Glomerular endothelial cell (primary cell): ENCODE measurements at regions not wholly inside any gene's neighbourhood (a gene's known extent, or its start where the extent isn't known, plus 50 kb on each side); places are given as distances from the start of the nearest gene placed in this dataset.

Experiments
- DNase-seq: peaks from one replicate; pipeline ENCODE4 v3.0.0-alpha.2; 2011; ENCODE audit warnings: low read depth, low spot score; ENCODE audit errors: extremely low read depth

DNA sequence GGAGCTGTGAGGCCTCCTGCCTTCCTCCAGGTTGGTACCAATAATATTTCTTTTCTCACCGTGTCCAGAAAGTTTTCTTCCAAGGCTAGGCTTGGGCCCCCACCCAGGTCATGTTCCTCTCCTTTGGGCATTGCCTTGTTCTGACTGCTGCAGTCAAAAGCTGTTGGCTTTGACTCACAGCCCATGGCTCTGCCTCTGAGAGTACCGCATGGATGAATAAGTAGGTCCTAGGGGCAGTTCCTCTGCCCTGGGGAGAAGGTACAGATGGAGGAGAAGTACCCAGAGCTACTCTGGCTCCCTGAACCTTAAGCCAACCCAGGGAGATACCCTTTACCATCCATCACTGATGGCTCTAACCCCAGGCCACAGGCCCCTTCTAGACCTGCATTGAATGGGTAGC is 115.0 kb downstream of the NAV1 start:
- DNase-seq: no peak

DNA sequence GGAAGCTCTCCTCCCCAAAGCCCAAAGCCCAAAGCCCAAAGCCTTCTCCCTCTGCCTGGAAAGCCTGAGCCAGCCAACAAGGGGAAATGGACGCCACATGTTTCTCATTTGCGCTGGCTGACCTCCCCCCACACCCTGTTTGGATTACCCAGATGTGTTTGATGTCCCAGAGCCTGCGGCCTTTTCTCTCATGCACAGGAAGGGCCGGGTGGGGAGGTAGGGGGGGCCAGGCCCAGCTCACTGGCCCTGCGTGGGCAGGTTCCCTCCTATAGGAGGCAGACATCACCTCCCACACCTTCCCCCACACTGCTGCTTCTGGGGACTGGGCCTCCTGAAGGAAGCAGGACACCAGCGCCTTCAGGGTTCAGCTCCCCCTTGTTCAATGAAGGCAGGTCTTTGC is 116.3 kb downstream of the NAV1 start:
- DNase-seq: no peak

DNA sequence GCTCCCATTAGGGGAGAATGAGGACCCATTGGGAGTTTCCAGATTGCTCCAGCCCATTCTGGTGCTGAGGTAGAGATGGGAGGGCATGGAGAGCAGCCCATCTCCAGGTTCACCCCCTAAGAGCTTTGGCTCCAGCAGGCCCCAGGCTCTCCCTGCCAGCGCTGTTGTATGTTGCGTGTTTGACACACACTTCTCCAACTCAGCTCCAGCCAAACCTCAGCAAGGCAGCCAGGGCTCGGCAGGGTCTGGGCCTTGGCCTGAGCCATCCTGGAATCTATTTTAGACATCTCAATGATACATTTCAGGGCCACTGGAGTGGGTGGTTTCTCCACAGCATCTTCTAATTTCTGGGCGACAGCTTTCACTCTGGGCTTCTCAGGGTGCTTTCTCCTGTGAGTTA is 117.0 kb downstream of the NAV1 start:
- DNase-seq: no peak

DNA sequence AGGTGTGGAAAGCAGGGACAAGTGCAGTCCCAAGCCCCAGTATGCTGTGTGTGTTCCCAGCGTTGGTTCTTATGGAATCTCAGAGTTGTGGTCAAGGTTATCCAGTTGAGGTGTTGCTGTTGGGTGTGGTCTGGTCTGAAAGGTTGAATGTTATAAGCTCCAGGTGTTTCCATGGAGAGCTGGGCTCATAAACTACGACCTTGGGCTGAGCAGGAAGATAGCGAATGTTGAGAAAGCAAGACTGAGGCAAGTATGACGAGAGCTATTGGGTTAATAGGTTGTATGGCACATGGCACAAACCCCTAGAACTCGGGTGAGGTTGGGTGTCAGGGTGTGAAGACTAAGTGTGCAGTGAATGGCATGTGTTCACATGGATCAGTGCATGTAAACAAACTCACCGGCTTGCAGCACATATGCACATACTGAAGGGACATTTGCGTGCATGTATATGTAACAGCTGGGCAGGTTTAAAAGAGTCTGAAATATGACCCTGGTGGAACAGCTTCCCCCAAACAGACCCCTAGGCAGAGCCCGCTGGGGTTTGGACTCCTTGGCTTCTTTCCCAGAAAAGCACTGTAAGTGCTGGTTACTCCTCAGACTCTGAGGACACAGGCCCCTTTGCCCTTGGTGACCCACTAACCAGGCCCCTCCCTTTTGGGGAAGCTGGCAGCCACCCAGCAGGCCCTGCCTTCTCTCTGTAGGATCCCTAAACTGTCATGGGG is 117.5 kb downstream of the NAV1 start:
- no peak for DNase-seq

DNA sequence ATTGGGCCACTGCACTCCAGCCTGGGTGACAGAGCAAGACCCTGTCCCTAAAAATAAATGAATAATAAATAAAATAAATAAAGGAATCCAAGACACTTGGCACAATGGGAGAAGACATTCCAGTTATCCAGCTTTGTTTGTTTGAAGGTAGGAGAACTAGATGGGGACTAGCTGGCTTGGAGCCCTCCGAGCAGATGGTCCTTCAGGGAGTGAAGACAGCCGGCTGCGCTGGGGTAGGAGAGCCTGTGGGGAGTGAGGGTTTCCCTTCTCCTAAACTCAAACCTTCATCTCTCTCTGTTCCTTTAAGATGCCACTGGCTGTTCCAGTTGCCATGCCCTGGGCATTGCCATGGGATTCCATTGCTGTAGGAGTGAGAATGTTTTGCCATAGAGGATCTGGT is 120.6 kb downstream of the NAV1 start:
- DNase-seq: no peak

DNA sequence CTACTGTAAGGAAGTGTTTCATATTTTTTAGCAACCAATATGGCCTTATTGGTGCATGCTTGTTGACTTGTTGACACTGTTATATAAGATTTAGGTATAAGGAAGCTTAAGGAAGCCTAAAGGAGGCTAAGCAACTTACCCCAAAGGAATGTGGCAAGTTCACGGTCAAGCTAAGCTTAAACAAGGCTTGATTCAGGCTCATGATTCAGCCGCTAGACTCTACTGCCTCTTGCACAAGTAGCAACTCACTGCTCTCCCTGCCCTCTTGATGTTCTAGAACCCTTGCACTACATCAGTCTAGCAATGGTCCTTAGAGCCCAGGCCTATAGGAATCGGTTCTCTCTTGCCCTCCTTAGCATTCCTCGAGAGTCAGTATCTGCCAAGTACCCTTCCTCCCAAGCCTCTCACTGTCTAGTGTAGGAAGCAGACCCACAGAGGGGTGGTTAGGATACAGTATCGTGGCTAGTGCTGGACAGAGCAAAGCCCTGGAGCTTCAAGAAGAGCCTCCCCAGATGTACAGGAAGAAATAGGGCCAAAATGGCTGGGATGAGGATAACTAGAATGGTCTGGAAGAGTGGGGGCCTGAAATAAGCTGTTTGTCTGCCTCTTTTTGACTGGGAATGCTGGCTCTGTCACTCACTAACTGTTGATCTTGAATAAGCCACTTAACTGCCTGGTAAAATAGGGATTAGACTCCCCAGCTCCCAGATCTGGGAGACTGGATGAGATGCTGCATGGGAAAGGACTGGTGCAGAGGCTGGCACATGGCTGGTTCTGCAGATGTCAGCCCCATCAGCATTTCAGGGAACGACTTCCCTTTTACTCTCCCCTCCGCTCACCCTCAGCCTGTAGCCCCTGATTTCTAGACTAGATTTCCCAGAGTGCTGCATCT is 122.2 kb downstream of the NAV1 start:
- no peak for DNase-seq

DNA sequence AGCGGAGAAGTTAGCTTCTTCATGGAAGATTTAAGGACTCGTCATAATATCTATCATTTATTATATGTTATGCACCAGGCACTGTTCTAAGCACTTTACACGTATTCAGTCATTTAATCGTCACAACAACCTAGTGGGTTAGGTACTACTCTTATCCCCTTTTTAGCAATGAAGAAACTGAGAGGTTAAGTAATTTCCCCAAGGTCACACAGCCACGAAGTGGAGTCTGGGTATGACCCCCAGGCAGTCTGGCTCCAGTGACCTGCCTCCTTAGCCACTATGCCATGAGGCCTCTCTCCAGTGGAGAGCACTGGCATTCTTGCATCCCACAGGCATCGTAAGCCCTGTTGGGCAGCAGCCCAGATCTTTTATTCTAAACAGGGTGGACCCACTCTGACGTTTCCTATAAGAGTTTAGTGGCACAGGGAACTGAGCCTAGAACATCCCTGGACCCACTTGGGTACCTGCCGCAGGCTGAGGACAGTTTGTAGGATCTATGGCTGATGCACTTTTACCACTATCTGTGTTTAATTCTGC is 123.0 kb downstream of the NAV1 start:
- no peak for DNase-seq

DNA sequence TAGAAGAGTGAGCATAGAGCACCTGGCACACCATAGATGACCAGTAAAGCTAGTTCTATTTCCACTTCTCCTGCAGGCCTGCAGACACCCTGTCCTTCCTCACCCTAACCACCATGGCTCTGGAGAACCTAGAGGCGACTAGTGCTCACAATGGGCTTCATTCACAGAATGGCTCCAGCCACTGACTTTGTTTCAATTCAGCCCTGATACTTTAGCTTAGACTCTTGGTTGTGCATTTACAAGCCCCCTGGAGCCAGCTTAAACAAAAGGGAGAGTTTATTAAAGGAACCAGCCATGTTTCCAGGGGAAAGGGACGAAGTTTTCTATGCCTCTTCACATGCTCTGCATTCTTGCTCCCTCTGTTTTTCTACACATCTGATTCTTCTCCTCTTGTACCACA is 123.7 kb downstream of the NAV1 start:
- DNase-seq: no peak

DNA sequence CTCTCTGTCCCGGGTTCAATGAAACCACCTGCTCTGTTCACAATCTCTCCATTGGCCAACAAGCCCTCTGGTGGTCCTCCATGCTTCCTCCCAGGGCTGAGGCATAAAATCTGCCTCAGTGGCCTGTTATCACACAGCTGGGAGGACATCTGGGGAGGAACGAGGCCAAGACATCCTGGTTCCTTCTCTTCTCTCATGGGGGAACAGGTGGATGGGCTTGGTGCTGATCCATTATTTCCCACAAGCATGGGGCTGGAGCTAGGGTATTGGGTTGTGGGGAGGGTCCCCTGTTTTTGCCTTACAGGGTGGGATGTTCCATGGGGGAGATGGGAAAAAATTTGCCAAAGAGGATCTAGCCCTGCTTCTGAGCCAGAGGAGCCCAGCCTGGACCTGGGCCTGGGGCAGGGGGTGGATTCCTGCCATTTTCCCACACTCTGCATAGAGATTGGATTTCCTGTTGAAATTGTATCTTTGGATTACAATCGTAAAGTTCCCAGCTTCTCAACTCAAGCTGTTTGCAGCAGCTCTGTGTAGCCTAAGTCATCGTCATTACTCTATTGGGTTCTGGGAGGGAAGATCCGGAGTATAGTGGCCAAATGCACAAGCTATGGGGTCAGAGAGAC is 124.7 kb downstream of the NAV1 start:
- no peak for DNase-seq

DNA sequence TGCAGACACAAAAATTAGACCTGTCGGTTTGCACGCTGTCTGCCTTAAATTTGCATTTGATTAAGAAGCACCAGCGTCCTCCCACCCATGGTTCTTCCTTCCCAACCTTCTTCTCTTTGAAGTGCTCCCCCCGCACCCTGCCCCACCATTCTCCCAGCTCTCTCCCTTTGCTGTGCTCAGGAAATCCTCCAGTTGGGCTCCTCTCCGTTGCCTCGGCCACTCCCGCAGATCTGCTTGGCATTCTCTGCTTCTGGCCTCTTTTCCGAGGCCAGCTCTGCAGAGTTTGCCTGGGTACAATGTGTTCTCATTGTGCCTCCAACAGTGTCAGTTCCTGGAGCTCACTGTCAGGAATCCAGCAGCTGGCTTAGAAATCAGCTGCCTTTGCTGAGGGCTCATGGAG is 126.1 kb downstream of the NAV1 start:
- no peak for DNase-seq

DNA sequence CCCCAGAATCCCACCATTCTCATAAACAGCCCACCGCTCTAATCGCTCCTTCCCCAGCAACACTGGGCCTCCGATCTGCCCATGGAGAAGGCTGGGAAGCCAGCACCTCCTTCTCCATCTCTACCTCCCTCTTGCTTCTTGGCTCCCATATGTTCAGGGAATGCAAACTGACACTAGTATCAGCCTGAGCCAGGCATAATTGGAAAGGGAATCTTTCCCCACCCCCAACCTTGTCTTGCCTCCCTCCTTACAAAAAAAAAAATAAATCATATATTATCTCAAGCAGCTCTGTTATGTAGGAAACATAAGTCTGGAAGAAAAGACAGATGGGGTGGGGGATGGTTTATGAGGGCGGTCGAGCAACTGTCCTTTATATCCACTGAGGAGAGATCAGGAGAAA is 127.2 kb downstream of the NAV1 start:
- DNase-seq: no peak

DNA sequence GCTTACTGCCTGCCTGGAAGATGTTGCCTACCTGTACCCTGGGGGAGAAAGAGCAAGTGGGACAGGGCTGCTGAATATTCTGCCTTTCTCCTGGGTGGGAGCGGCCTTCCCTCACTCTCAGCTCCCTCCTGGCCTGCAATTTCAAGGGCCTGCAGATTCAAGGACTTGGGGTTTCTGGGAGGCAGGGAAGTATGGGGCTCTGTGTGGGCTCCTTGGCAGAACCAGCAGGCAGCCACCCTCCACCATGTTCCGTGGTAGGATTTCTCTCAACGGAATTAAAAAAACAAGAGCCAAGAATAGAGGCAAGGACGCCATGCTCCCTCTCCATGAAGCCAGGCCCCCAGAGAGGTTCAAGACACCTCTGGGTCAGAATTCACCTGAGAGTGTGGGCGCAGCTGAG is 127.7 kb downstream of the NAV1 start:
- DNase-seq: no peak

DNA sequence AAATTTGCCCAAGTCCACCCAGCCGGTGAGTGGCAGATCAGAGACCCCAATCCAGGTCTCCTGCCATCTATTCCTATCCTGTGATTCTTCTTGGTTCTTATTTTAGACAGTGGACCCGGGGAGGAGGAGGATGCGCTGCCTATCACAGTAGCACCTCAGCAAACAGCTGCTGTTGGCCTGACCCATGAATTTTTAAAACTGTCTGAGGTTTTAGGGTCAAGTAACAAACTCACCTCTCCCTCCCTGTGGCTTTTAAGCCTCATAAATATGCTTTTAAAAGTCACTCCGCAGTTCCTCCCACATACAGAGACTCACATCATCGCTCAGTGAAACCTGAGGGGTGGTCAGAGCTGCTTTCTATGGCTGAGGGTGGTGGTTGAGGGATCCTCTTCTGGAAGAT is 128.6 kb downstream of the NAV1 start:
- DNase-seq: no peak

DNA sequence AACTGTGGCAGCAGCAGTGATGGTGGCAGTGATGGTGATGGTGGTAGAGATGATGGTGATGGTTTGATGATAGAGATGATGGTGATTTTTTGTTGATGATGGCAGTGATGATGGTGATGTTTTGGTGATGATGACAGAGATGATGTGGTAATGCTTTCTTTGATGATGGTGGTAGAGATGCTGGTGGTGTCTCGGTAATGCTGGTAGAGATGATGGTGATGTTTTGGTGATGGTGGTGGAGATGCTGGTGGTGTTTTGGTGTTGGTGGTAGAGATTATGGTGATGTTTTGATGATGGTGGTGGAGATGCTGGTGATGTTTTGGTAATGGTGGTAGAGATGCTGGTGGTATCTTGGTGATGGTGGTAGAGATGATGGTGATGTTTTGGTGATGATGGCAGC is 131.6 kb downstream of the NAV1 start:
- DNase-seq: no peak

DNA sequence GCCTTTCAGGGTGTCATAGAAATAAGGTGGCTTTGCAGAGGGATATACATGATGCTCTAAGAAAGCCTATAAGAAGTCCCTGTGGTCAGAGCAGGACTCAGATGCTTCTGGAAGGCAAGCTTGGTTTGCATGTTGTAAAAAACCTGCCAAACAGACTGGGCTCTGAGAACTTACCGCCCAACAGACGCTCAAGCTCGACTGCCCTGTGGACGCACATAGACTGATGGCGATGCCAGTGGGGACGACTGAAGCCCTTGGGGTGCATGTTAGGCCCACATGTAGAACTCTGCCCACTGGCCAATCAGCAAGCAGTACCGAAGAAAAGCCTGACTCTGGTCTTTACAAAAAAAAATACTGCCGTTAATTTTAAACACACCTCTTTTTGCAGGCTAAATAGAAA is 133.8 kb downstream of the NAV1 start:
- no peak for DNase-seq

DNA sequence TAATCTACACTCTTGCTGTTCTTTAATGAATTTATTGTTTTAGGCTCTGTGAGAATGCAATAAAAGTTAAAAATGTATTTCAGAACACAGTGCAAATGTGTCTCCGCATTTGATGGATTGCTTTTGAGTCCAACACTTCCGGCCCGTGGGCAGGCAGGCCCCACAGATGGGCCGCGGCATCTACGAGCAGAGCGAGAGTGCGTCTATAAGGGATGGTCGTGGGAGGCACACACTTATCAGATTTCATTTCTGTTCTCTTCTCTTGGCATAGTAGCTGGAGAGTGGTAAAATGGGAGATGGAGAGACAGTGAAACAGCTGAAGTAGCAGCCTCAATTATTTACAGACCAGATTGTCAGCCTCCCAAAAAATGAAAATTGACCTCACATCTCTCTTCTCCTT is 134.2 kb downstream of the NAV1 start:
- DNase-seq: no peak

DNA sequence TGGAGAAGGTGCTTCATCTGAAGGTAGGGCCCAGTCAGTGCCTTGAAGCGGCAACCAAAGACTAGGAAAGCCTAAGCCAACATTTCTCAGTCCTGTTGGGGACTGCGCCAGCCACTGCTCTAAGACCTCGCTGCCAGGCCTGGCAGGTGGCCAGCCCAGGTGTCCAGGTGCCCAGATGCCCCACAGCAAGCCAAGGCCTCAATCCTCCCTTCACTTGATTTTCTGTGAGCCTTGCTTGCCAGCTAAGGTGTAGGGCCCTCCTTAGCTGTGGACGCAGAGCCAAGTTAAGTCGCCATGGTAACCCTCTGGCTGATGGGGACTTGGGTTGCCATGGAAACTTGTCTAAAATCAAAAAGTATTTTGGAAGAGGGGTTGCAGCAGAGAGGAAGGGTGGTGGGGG is 135.0 kb downstream of the NAV1 start:
- DNase-seq: no peak

DNA sequence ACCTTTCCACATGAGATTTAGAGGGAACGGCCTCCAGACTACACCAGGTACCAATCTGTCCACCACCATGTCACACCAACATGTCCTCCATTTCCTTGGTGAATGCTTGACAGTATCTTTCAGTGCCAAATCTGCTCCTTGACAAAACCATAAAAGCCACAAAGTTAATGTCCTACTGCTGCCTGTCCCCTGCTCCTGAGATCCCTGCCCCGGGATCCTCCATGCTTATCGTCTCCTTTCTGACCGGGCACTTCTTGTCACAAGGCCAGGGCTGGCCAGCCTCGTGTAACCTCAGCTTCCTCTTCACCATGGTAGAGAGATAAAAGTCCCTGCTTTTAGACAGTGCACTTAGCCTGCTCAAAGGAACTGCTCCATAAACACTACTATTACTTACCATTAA is 136.2 kb downstream of the NAV1 start:
- no peak for DNase-seq

DNA sequence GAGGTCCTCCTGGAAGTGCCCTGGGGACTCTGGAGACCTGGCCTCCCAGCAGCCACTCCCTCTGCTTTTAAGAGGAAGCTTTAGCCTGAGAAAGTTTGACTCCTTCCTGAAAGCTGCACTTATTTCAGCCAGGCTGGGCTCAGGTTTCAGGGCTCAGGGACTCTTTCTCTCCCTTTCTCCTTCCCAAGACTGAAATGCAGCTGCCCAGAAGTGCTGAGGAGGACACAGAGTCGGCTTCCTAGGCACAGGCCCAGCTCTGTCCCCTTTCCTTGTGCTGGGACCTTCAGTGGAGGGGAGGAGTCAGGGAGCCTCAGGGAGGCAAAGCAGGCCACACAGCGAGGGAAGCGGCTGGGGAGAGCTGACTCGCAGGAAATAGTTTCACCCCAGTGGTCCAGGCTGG is 137.3 kb downstream of the NAV1 start:
- no peak for DNase-seq

DNA sequence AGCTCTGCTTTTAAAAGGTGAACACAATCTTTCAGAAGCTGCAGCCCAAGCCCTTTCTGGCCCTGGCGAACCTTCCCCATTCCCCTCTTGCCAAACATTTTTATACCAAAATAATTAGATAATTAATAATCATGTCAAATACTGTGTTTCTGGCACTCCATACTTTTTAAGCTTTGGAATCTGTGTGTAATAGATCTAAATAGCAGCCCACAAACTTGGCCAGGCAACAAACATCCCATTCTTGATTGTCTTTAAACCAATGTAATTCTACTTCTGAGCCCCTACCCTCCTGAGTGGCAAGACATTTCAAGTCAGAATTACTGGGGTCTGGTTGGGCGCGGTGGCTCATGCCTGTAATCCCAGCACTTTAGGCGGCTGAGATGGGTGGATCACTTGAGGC is 137.7 kb downstream of the NAV1 start:
- DNase-seq: no peak

DNA sequence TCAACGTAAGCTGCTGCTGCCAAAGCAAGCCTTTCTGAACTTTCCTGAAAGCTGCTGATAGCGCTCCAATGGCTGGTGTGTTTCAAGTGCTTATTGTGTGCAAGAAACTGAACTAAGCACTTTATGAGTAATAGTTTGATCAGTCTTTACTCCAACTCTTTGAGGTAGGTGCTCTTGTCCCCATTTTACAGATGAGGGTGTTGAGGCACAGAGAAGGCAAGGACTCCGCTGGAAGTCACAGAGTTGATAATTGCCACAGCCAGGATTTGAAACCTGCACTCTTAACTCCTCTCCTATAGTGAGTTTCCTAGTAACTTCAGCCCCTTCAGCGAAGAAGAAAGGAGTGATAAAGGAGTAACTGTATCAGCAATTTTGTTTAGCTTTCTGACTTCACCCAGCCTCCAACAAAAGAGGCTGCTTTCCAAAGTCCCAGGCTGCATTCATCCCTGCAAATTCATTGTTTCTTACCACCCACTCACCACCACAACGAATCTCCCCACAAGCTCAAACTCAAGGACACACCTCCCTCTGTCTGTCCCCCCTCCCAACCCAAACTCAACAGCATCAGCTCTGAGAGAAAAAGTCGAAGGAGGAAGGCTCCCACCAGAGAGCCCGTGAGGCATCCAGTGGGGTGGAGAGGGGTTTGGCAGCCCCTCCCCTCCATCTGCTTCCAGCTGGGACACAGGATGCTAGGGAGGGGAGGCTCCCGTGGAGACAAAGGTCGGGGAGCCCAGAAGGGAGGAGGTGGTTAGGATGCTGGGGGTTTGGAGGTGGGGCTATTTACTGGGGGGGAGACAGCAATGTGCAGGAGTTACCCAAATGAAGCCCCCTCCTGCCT is 139.6 kb downstream of the NAV1 start:
- no peak for DNase-seq
